K562 (cell line): ENCODE measurements at regions not wholly inside any gene's neighbourhood (a gene's known extent, or its start where the extent isn't known, plus 50 kb on each side); places are given as distances from the start of the nearest gene placed in this dataset.

Source experiments
- IFI16 ChIP-seq: fragments of 250-450 bp; sonication (Bioruptor Pico); IDR thresholded peaks from 2 replicates; pipeline ENCODE4 v2.1.2; 2022; ENCODE audit warnings: mild to moderate bottlenecking, inconsistent platforms
- JUND ChIP-seq, 2 experiments: IDR thresholded peaks; 2 replicates in 1 of 2; 3 replicates in 1 of 2; pipeline ENCODE4 v1.6.1; 2011; ENCODE audit warnings: borderline replicate concordance in 2 of 2, low read depth in 2 of 2, low read length in 2 of 2, improper control_type of control experiment in 1 of 2, missing biosample characterization in 1 of 2, missing genetic modification characterization in 1 of 2, missing genetic modification reagents in 1 of 2
- POLR2A ChIP-seq: fragments of 450-650 bp; conservative IDR thresholded peaks from 2 replicates; pipeline ENCODE4 v1.6.1; 2016
- RFX5 ChIP-seq: IDR thresholded peaks from 2 replicates; pipeline ENCODE4 v1.6.1; 2011; ENCODE audit warnings: low read depth, mild to moderate bottlenecking, improper control_type of control experiment, low read length
- TFAM ChIP-seq: fragments of 250-450 bp; sonication (Bioruptor Pico); conservative IDR thresholded peaks from 2 replicates; pipeline ENCODE4 v1.5.0; 2021; ENCODE audit warnings: mild to moderate bottlenecking, moderate library complexity
- XRCC5 ChIP-seq: fragments of 200-400 bp; formaldehyde crosslinking; IDR thresholded peaks from 2 replicates; pipeline ENCODE4 v1.6.1; 2017; ENCODE audit warnings: low read depth, mild to moderate bottlenecking, low read length
- TF ChIP-seq, protein P1 (sequence below): sonication (generic); formaldehyde crosslinking; IDR thresholded peaks from 2 replicates; pipeline ENCODE4 v1.8.1; 2023; ENCODE audit warnings: mild to moderate bottlenecking, missing genetic modification reagents
- TF ChIP-seq, protein P2 (sequence below): sonication (generic); formaldehyde crosslinking; IDR thresholded peaks from 2 replicates; pipeline ENCODE4 v1.9.0; 2022; ENCODE audit warnings: mild to moderate bottlenecking, missing genetic modification reagents

DNA sequence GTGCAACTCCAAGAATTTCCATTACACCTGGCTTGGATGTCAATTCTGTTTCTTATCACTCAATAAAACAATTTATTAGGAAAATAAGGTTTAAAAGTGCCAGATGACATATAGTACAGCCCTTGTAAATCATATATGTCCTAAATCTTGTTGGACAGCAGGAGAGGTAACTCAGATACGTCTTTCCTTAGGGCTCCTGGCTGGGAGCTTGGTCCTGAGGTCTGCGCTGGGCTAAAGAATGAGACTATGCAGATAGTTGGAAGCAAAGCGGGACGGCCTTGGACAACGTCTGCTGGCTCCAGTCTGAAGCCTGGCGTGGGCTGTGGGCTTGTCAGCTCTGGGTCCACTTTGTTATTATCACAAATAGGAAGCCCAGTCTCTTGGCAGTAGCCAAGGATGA is 377.0 kb downstream of the DLEU7 start:
- TF ChIP-seq, protein P1, sequence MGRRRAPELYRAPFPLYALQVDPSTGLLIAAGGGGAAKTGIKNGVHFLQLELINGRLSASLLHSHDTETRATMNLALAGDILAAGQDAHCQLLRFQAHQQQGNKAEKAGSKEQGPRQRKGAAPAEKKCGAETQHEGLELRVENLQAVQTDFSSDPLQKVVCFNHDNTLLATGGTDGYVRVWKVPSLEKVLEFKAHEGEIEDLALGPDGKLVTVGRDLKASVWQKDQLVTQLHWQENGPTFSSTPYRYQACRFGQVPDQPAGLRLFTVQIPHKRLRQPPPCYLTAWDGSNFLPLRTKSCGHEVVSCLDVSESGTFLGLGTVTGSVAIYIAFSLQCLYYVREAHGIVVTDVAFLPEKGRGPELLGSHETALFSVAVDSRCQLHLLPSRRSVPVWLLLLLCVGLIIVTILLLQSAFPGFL (CRISPR knock-in tag), result no peak
- TF ChIP-seq POLR2A (no peak), TFAM (CRISPR knock-in tag) (no peak), JUND (IDR thresholded peaks at IDR 0.05; ENCODE audit: borderline replicate concordance, low read depth, low read length) (no peak), JUND (tag; IDR thresholded peaks at IDR 0.05; ENCODE audit: borderline replicate concordance, low read depth, low read length) (no peak), RFX5 (no peak), IFI16 (no peak), XRCC5 (no peak)
- TF ChIP-seq, protein P2, sequence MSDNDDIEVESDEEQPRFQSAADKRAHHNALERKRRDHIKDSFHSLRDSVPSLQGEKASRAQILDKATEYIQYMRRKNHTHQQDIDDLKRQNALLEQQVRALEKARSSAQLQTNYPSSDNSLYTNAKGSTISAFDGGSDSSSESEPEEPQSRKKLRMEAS (CRISPR knock-in tag), result no peak
